ENCODE measurements at regions not wholly inside any gene's neighbourhood (a gene's known extent, or its start where the extent isn't known, plus 50 kb on each side); places are given as distances from the start of the nearest gene placed in this dataset.

GRCh38 chr14:88929656-88930436 lies 105.4 kb downstream of the TTC8 start:
- in situ Hi-C loops (cut with HindIII; ENCODE audit: low pct_ligation_motif_present, low pct_unique_long_range_greater_than_20kb, low sequenced_read_pairs), result no loop called here
- DNase-seq, result no peak

GRCh38 chr14:88931321-88932110 lies 107.1 kb downstream of the TTC8 start:
- in situ Hi-C loops (cut with HindIII; ENCODE audit: low pct_ligation_motif_present, low pct_unique_long_range_greater_than_20kb, low sequenced_read_pairs), result no loop called here
- DNase-seq, result no peak

- in situ Hi-C loops (cut with HindIII; ENCODE audit: low pct_ligation_motif_present, low pct_unique_long_range_greater_than_20kb, low sequenced_read_pairs), result no loop called here
Observed at GRCh38 chr14:88933191-88933590, 108.7 kb downstream of the TTC8 start.

GRCh38 chr14:88934351-88934806 lies 109.9 kb downstream of the TTC8 start:
- no peak for DNase-seq
- in situ Hi-C loops (cut with HindIII; ENCODE audit: low pct_ligation_motif_present, low pct_unique_long_range_greater_than_20kb, low sequenced_read_pairs), result no loop called here

More at GRCh38 chr14:88933191-88933590, 108.7 kb downstream of the TTC8 start:
- DNase-seq, result no peak

- DNase-seq, result no peak
- in situ Hi-C loops (cut with HindIII; ENCODE audit: low pct_ligation_motif_present, low pct_unique_long_range_greater_than_20kb, low sequenced_read_pairs), result no loop called here
Observed at GRCh38 chr14:88935083-88935482, 110.6 kb downstream of the TTC8 start.

GRCh38 chr14:88937706-88938105 lies 113.3 kb downstream of the TTC8 start:
- in situ Hi-C loops (cut with HindIII; ENCODE audit: low pct_ligation_motif_present, low pct_unique_long_range_greater_than_20kb, low sequenced_read_pairs), result no loop called here
- DNase-seq, result no peak

- in situ Hi-C loops (cut with HindIII; ENCODE audit: low pct_ligation_motif_present, low pct_unique_long_range_greater_than_20kb, low sequenced_read_pairs), result no loop called here
- DNase-seq, result no peak
Observed at GRCh38 chr14:88940671-88941070, 116.2 kb downstream of the TTC8 start.

GRCh38 chr14:88941414-88941813 lies 117.0 kb downstream of the TTC8 start:
- no peak for DNase-seq
- in situ Hi-C loops (cut with HindIII; ENCODE audit: low pct_ligation_motif_present, low pct_unique_long_range_greater_than_20kb, low sequenced_read_pairs), result no loop called here

- no peak for DNase-seq
- in situ Hi-C loops (cut with HindIII; ENCODE audit: low pct_ligation_motif_present, low pct_unique_long_range_greater_than_20kb, low sequenced_read_pairs), result no loop called here
Observed at GRCh38 chr14:88947646-88948598, 123.5 kb downstream of the TTC8 start.

- no peak for DNase-seq
- in situ Hi-C loops (cut with HindIII; ENCODE audit: low pct_ligation_motif_present, low pct_unique_long_range_greater_than_20kb, low sequenced_read_pairs), result no loop called here
Observed at GRCh38 chr14:88950069-88950468, 125.6 kb downstream of the TTC8 start.

GRCh38 chr14:88951370-88951769 lies 126.9 kb downstream of the TTC8 start:
- DNase-seq, result no peak
- in situ Hi-C loops (cut with HindIII; ENCODE audit: low pct_ligation_motif_present, low pct_unique_long_range_greater_than_20kb, low sequenced_read_pairs), result no loop called here

- no peak for DNase-seq
- in situ Hi-C loops (cut with HindIII; ENCODE audit: low pct_ligation_motif_present, low pct_unique_long_range_greater_than_20kb, low sequenced_read_pairs), result no loop called here
Observed at GRCh38 chr14:88952901-88953300, 128.4 kb downstream of the TTC8 start.

GRCh38 chr14:88955455-88955854 lies 131.0 kb downstream of the TTC8 start:
- in situ Hi-C loops (cut with HindIII; ENCODE audit: low pct_ligation_motif_present, low pct_unique_long_range_greater_than_20kb, low sequenced_read_pairs), result no loop called here
- DNase-seq, result no peak

GRCh38 chr14:88960496-88960895 lies 136.0 kb downstream of the TTC8 start:
- DNase-seq, result no peak
- in situ Hi-C loops (cut with HindIII; ENCODE audit: low pct_ligation_motif_present, low pct_unique_long_range_greater_than_20kb, low sequenced_read_pairs), result no loop called here

GRCh38 chr14:88961214-88961613 lies 136.8 kb downstream of the TTC8 start:
- in situ Hi-C loops (cut with HindIII; ENCODE audit: low pct_ligation_motif_present, low pct_unique_long_range_greater_than_20kb, low sequenced_read_pairs), result no loop called here
- no peak for DNase-seq

- in situ Hi-C loops (cut with HindIII; ENCODE audit: low pct_ligation_motif_present, low pct_unique_long_range_greater_than_20kb, low sequenced_read_pairs), result no loop called here
- DNase-seq, result no peak
Observed at GRCh38 chr14:88962356-88962755, 137.9 kb downstream of the TTC8 start.

- in situ Hi-C loops (cut with HindIII; ENCODE audit: low pct_ligation_motif_present, low pct_unique_long_range_greater_than_20kb, low sequenced_read_pairs), result no loop called here
Observed at GRCh38 chr14:88967299-88967698, 142.8 kb downstream of the TTC8 start.

GRCh38 chr14:88975043-88975830 lies 150.8 kb downstream of the TTC8 start:
- no peak for DNase-seq

More at GRCh38 chr14:88967299-88967698, 142.8 kb downstream of the TTC8 start:
- no peak for DNase-seq

More at GRCh38 chr14:88975043-88975830, 150.8 kb downstream of the TTC8 start:
- in situ Hi-C loops (cut with HindIII; ENCODE audit: low pct_ligation_motif_present, low pct_unique_long_range_greater_than_20kb, low sequenced_read_pairs), result no loop called here

All from ACHN (cell line).